ENCODE measurements at regions not wholly inside any gene's neighbourhood (a gene's known extent, or its start where the extent isn't known, plus 50 kb on each side); places are given as distances from the start of the nearest gene placed in this dataset.

- no peak for TF ChIP-seq CTCF (IDR thresholded peaks at IDR 0.05; ENCODE audit: extremely low read depth in 1 of 2, insufficient read depth in 1 of 2, low read depth in 1 of 2, low read length in 2 of 2)
- no peak for TF ChIP-seq POLR2AphosphoS5 (IDR thresholded peaks at IDR 0.05; ENCODE audit: insufficient read depth, low read depth, low read length)
- TF ChIP-seq MAX (IDR thresholded peaks at IDR 0.05; ENCODE audit: insufficient read depth, insufficient read length): no peak
- TF ChIP-seq GATA2 (IDR thresholded peaks at IDR 0.05; ENCODE audit: insufficient read depth, insufficient read length, low read depth, low read length): no peak
- TF ChIP-seq FOS (IDR thresholded peaks at IDR 0.05; ENCODE audit: borderline replicate concordance, insufficient read depth, low read length): no peak
Measured at GRCh38 chr20:39310363-39310995, 348.3 kb downstream of the DHX35 start.
